ENCODE measurements at regions not wholly inside any gene's neighbourhood (a gene's known extent, or its start where the extent isn't known, plus 50 kb on each side); places are given as distances from the start of the nearest gene placed in this dataset.

GRCh38 chr6:18640134-18640533 is 253.0 kb downstream of the RNF144B start:
- Histone ChIP-seq H3K4me1 (replicated peaks in 1 of 2; ENCODE audit: control insufficient read depth in 2 of 2, insufficient read depth in 2 of 2, low read length in 2 of 2) (no peaks in the 10 kb centered on the region), H3K9me1 (ENCODE audit: control insufficient read depth, insufficient read depth, low read length) (no peaks in the 10 kb centered on the region), H3K9ac (ENCODE audit: insufficient read depth in 1 of 2, low read depth in 2 of 2, low read length in 2 of 2) (no peak overlapping the region), H3K27me3 (ENCODE audit: control insufficient read depth in 2 of 2, insufficient read depth in 2 of 2, low read length in 2 of 2) (no peaks in the 10 kb centered on the region), H3K79me2 (ENCODE audit: control insufficient read depth, insufficient read depth, low read length) (no peaks in the 10 kb centered on the region), H4K20me1 (replicated peaks; ENCODE audit: control insufficient read depth, insufficient read depth, low read length) (no peaks in the 10 kb centered on the region), H3K4me2 (ENCODE audit: insufficient read depth, low read length) (no peak overlapping the region), H3K9me3 (replicated peaks; ENCODE audit: control insufficient read depth, insufficient read depth, low read depth, low read length) (no peaks in the 10 kb centered on the region; the same call in 1 of the 2 replicates), H3K36me3 (ENCODE audit: control insufficient read depth, insufficient read depth, low read length) (no peaks in the 10 kb centered on the region), H3K27ac (ENCODE audit: extremely low read depth, low read depth, low read length) (no peak overlapping the region), H3K4me3 (no peak overlapping the region), H2AFZ (ENCODE audit: low read depth, low read length) (no peak overlapping the region)
- POLR2A ChIA-PET = no interaction called here
- ATAC-seq (no peak), DNase-seq (ENCODE audit: extremely low read depth in 1 of 4, low spot score in 3 of 4) (no peak), FAIRE-seq (no peak)
- BruUV-seq (replicated peaks) = no TSS peak
- in situ Hi-C loops (cut with MboI) (no loop called here), intact Hi-C loops (cut with micrococcal nuclease) (no loop called here)
- CTCF ChIA-PET (ENCODE audit: low intra/inter-chr PET ratio) = no interaction called here
- TF ChIP-seq POLR2A (conservative IDR thresholded peaks at IDR 0.05) = no peak
- peak; percentile 85 for TF ChIP-seq ZNF316 (IDR thresholded peaks at IDR 0.05)
- TF ChIP-seq RCOR1 (IDR thresholded peaks at IDR 0.05; ENCODE audit: borderline replicate concordance in 1 of 2, low read depth in 2 of 2, low read length in 2 of 2) = no peak
- no peak for TF ChIP-seq SRSF1 (IDR thresholded peaks at IDR 0.05; ENCODE audit: low read depth, low read length)
- TF ChIP-seq PML (IDR thresholded peaks at IDR 0.05; ENCODE audit: low read length) = no peak
- no peak for TF ChIP-seq GTF2B (IDR thresholded peaks at IDR 0.05; ENCODE audit: extremely low read depth, insufficient read length)
- TF ChIP-seq GABPA (tag; conservative IDR thresholded peaks at IDR 0.05; ENCODE audit: low read depth) = no peak
- no peak for TF ChIP-seq TSC22D4 (tag; IDR thresholded peaks at IDR 0.05)
- no peak for TF ChIP-seq FUS (optimal IDR thresholded peaks at IDR 0.05; ENCODE audit: low read depth, low read length)
- no peak for TF ChIP-seq HDAC3 (IDR thresholded peaks at IDR 0.05; ENCODE audit: borderline replicate concordance, partially characterized antibody)
- peak; percentile 96 for TF ChIP-seq MAFK (IDR thresholded peaks at IDR 0.05; ENCODE audit: low read length)
- TF ChIP-seq ARID4B (CRISPR knock-in tag; IDR thresholded peaks at IDR 0.05) = no peak
- TF ChIP-seq ETS2 (tag; IDR thresholded peaks at IDR 0.05; ENCODE audit: borderline replicate concordance, poor library complexity, severe bottlenecking) = no peak
- TF ChIP-seq MAFG (tag; conservative IDR thresholded peaks at IDR 0.05) = peak; percentile 82
- no peak for TF ChIP-seq ADNP (tag; IDR thresholded peaks at IDR 0.05)
- TF ChIP-seq, protein P1, sequence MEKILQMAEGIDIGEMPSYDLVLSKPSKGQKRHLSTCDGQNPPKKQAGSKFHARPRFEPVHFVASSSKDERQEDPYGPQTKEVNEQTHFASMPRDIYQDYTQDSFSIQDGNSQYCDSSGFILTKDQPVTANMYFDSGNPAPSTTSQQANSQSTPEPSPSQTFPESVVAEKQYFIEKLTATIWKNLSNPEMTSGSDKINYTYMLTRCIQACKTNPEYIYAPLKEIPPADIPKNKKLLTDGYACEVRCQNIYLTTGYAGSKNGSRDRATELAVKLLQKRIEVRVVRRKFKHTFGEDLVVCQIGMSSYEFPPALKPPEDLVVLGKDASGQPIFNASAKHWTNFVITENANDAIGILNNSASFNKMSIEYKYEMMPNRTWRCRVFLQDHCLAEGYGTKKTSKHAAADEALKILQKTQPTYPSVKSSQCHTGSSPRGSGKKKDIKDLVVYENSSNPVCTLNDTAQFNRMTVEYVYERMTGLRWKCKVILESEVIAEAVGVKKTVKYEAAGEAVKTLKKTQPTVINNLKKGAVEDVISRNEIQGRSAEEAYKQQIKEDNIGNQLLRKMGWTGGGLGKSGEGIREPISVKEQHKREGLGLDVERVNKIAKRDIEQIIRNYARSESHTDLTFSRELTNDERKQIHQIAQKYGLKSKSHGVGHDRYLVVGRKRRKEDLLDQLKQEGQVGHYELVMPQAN (IDR thresholded peaks at IDR 0.05; ENCODE audit: borderline replicate concordance) = no peak
- TF ChIP-seq PHTF2 (CRISPR knock-in tag; IDR thresholded peaks at IDR 0.05) = no peak
- TF ChIP-seq C11orf30 (IDR thresholded peaks at IDR 0.05; ENCODE audit: low read depth) = peak; percentile 79
- TF ChIP-seq COPS2 (conservative IDR thresholded peaks at IDR 0.05) = no peak
- peak; percentile 96 for TF ChIP-seq MAFF (IDR thresholded peaks at IDR 0.05; ENCODE audit: low read length)
